ENCODE measurements at regions not wholly inside any gene's neighbourhood (a gene's known extent, or its start where the extent isn't known, plus 50 kb on each side); places are given as distances from the start of the nearest gene placed in this dataset.
"Not testable (repeated sequence)": the region's sequence is repeated elsewhere in the genome, so short reads cannot be mapped to it uniquely, and the experiment has no call there.

DNA sequence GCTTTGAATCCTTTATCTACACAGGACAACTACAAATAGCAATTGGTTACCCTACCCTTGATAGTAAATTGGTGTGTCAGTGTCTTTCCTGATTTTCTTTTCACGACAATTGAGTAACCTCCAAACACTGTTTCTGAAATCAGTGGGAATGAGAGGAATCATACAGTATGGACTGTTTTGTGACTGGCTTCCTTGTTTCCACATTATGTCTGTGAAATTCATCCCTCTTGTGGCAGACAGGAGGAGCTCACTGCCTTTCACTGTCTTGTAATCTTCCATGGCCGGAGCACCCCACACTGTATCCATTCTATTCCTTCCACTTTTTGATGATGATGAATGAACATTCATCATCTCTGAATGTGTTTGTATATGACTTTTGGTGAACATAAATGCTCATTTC is 164.0 kb upstream of the PZP start:
- peak in 1 of 51 donors; percentile 3 for DNase-seq

DNA sequence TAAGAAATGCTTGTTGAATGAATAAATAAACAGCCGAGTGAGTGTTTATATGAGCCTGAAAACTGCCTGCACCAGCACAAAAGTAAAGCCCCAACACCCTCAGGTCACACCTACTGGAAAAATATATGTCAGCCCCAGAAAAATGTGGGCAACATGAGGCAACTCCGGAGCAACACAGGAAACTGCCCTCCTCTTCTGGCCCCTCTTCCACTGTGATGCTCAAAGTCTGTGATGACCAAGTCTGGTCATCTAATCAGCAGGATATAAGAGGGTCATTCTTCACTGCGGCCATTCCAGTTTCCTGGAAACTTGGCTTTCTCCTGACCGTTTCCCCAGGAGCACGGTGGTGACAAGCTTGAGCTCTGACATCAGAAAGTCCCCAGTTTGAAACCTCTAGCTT is 159.6 kb upstream of the PZP start:
- DNase-seq, result no peak

- no peak for DNase-seq
Observed at GRCh38 chr12:9367201-9367600, 159.0 kb upstream of the PZP start.

GRCh38 chr12:9365296-9365695 is 157.1 kb upstream of the PZP start:
- no peak for DNase-seq

GRCh38 chr12:9364224-9365176 is 156.3 kb upstream of the PZP start:
- DNase-seq, result peak in 2 of 51 donors; percentile 11 to 42

DNA sequence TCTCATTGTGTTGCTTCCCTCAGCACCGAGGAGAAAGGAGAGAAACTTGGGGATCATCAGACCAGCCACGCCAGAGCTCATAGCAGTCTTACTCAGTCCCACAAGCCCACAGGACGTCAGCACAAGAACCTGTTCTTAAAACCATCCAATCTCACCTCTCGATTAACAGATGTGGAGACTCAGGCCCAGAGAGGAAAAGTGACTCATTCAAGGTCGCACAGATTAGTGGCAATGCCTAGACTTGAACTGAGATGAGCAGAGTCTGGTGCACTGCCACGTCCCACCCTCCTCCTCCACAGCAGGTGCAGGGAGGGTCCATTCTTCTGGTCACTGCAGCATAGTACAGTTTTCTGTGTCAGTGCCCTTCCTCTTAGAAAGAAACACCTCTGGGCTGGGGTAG is 154.9 kb upstream of the PZP start:
- DNase-seq, result no peak

GRCh38 chr12:9361879-9362326 is 153.7 kb upstream of the PZP start:
- DNase-seq, result no peak

DNA sequence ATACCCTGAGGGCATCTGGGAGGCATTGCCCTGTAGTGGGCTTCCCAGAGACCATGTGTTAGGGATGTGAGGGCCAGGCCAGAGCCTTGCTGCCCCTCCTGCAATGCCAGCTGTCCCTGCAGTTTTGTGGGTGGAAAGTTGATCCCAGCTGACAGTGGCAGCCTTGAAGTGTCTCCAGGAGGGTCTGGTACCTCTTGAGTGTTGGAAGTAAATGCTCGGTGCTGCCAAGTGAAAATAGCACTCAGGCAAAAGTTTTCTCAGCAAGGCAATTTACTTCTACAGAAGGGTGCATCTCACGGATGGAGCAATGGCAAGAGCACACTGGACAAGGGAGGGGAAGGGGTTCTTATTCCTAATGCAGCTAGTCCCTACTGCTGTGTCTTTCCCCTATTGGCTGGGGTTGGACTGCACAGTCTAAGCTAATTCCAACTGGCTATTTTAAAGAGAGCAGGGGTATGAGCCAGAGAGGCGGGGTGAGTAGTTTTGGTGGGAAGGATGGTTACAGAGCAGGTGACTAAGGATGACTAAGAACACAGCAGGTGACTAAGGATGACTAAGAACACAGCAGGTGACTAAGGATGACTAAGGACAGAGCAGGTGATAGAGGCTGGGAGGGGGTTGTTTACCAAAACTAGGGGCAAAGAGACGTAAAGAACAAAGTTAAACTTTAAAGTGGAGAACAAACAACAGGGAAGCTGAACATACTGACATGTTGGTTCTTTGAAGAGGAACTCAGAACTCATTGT is 146.0 kb upstream of the PZP start:
- not testable (repeated sequence) for DNase-seq

DNA sequence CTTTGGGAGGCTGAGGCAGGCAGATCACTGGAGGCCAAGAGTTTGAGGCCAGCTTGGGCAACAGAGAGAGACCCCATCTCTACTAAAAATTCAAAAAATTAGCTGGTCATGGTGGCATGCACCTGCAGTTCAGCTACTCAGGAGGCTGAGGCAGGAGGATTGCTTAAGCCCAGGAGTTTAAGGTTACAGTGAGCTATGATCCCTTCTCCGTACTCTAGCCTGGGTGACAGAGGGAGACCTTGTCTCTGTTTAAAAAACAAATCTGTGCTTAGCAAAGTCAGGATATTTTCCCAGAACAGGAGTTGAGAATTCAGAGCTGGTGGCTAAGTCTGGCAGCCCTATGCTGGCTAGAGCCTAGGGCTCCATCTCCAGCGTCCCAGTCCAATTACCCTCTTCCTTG is 142.9 kb upstream of the PZP start:
- no peak for DNase-seq

GRCh38 chr12:9349888-9350885 is 142.0 kb upstream of the PZP start:
- peak in 3 of 51 donors; percentile 15 to 51 (median 24) for DNase-seq

DNA sequence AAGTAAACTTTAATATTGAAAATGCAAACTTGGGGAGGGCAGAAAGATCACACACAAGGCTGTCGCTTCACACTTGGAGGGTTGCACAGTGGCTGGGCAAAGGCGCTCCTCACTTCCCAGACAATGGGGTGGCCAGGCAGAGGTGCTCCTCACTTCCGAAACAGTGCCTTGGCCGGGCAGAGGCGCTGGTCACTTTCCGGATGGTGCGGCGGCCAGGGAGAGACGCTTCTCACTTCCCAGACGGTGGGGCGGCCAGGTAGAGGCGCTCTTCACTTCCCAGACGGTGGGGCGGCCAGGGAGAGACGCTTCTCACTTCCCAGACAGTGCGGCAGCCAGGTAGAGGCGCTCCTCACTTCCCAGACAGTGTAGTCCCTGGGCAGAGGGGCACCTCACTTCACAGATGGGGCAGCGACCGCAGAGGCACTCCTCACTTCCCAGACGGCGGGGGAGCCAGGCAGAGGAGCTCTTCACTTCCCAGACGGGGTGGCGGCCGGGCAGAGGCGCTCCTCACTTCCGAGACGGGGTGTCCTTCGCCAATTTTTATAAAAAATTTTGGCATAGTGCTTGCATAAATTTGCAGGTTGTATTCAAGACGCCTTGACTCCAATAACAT is 140.8 kb upstream of the PZP start:
- no peak for DNase-seq

GRCh38 chr12:9347328-9348127 is 139.3 kb upstream of the PZP start:
- DNase-seq, result no peak

DNA sequence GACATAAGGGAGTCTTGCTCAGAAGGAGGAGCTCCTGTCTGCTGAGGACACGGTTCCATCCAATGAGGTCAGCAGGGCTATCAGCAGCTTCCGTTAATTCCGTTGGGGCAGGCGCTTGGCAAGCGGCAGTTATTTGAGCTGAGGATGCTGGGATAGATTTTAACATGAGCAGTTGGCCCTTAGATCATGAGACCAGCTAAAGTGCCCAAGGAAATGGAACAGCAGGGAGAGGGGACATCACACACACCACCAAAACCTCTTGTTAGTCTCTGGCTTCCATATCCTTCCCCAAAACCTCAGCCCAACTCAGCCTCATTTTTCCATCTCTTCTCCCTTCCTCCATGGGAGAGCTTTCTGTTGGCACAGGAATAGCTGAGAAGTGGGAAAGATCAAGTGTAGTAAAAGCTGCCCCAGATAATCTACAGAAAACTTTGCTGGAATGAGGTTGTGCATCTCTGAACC is 138.7 kb upstream of the PZP start:
- DNase-seq, result no peak

DNA sequence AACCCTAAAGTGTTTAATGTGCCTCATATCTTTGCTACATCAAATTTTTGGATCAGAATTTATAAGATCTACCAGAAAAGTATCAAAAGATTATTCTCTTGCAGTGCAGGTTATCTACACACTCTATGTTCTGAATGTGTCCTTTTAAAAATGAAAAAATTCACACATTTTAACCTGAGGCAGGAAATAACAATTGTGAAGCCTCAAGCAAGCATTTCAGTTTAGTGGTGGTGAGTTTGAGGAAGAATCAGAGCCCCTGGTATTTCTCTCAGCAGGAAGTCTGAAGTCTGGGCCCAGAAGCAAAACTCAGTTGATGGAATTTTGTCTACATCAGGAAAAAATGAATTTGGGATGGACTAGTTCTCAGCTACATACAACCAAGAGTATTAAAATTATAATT is 137.0 kb upstream of the PZP start:
- no peak for DNase-seq

- no peak for DNase-seq
Observed at GRCh38 chr12:9344541-9344940, 136.3 kb upstream of the PZP start.

DNA sequence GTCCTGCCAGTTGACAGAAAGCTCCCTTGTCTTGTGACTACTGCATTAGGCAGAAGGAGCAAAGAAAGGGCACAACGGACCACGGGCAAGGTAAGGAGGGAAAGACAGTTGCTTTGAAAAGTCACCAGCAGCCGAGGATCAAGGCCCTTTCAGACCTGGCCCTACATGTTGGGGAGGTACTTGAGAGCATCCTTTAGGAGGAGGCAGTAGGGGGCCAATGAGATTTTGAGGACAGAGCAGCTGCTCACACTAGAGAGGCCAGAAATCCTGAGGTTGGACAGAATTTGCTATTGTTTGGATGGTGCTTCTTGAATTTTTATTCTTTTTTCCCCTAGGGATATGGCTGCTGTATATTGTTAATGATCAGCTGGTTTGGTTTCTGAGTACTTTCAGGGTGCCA is 135.5 kb upstream of the PZP start:
- no peak for DNase-seq

DNA sequence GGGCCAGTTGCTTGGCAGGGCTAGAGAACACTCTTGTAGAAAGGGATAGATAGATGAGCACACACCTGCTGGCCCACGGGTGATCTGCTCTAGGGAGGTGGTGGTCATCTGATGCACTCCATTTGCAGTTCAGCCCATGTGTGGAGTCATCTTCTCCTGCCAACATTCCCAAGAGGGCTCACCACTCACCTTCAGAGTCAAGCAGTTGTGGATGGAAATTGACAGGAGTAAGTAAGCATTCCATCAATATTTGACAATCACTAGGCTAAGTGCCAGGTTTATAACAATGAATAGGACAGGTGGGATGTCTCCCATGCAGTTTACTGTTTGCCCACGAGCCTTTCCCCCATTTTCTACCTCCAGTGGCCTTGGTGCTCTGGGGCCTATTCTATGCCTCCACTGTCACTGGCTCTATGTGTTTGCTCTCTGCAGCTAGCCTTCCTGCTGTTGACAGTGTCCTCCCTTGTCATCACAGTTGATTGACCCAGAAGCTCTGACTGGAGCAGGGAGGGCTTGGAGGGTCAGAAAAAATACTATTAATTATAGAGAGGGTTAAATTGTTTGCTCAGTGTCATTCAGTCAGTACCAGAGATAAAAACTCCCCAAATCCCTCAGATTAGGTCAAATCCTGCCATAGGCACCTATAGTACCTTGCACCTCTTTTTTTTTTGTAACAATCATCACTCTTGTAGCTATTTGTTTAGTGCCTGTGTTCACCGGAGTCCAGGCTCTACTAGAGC is 134.6 kb upstream of the PZP start:
- no peak for DNase-seq

DNA sequence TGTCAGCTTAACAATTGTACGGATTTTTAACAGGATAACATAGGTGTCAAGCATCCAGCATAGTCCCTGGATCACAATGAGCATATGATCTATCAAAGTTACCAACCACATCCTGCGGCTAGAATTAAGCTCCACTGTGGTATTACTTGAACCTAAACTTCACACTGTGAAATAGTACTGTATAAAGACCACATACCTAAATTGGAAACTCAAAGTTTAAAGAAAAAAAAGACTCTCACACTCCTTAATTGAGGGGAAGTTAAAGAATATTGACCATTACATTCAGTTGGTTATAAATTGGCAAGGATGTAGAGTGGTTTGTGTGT is 133.0 kb upstream of the PZP start:
- DNase-seq, result no peak
